Ishikawa (cell line): ENCODE measurements at regions not wholly inside any gene's neighbourhood (a gene's known extent, or its start where the extent isn't known, plus 50 kb on each side); places are given as distances from the start of the nearest gene placed in this dataset.

Source experiments
- CEBPB ChIP-seq: IDR thresholded peaks from 2 replicates; pipeline ENCODE4 v1.6.1; 2012
- CREB1 ChIP-seq: IDR thresholded peaks from 2 replicates; pipeline ENCODE4 v1.6.1; 2012; ENCODE audit warnings: low read depth
- EGR1 ChIP-seq: IDR thresholded peaks from 2 replicates; pipeline ENCODE4 v1.6.1; 2012
- EP300 ChIP-seq: IDR thresholded peaks from 2 replicates; pipeline ENCODE4 v1.6.1; 2012; ENCODE audit warnings: borderline replicate concordance
- FOXM1 ChIP-seq: IDR thresholded peaks from 2 replicates; pipeline ENCODE4 v1.6.1; 2012; ENCODE audit warnings: low read depth, borderline replicate concordance
- NFIC ChIP-seq: IDR thresholded peaks from 2 replicates; pipeline ENCODE4 v1.6.1; 2012
- RAD21 ChIP-seq: IDR thresholded peaks from 2 replicates; pipeline ENCODE4 v1.6.1; 2012; ENCODE audit warnings: low read depth
- REST ChIP-seq: IDR thresholded peaks from 2 replicates; pipeline ENCODE4 v1.6.1; 2012; ENCODE audit warnings: low read depth, mild to moderate bottlenecking
- TAF1 ChIP-seq: IDR thresholded peaks from 2 replicates; pipeline ENCODE4 v1.6.1; 2012; ENCODE audit warnings: low read depth, mild to moderate bottlenecking
- TCF12 ChIP-seq: IDR thresholded peaks from 2 replicates; pipeline ENCODE4 v1.6.1; 2012; ENCODE audit warnings: low read depth
- TEAD4 ChIP-seq: IDR thresholded peaks from 2 replicates; pipeline ENCODE4 v1.6.1; 2012
- USF1 ChIP-seq: IDR thresholded peaks from 2 replicates; pipeline ENCODE4 v1.6.1; 2012
- YY1 ChIP-seq: IDR thresholded peaks from 2 replicates; pipeline ENCODE4 v1.6.1; 2012; ENCODE audit warnings: low read depth
- ZBTB7A ChIP-seq: IDR thresholded peaks from 2 replicates; pipeline ENCODE4 v1.6.1; 2012; ENCODE audit warnings: low read depth
- TF ChIP-seq, protein P1 (sequence below): IDR thresholded peaks from 2 replicates; pipeline ENCODE4 v1.6.1; 2012

GRCh38 chr22:27597703-27598444, 203.7 kb downstream of the MN1 start:
- TF ChIP-seq RAD21: peak; percentile 33; the same call in 1 of the 2 replicates
- no peak for TF ChIP-seq REST
- TF ChIP-seq USF1: peak; percentile 79

- TF ChIP-seq ZBTB7A (no peak), TCF12 (no peak), FOXM1 (no peak), REST (no peak), CREB1 (no peak), EGR1 (no peak), YY1 (no peak), EP300 (no peak), CEBPB (no peak), USF1 (no peak), RAD21 (no peak), NFIC (no peak), TAF1 (no peak), TEAD4 (no peak)
- TF ChIP-seq, protein P1, sequence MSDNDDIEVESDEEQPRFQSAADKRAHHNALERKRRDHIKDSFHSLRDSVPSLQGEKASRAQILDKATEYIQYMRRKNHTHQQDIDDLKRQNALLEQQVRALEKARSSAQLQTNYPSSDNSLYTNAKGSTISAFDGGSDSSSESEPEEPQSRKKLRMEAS: no peak
These were observed 202.8 kb downstream of the MN1 start for GRCh38 chr22:27598792-27599191.

DNA sequence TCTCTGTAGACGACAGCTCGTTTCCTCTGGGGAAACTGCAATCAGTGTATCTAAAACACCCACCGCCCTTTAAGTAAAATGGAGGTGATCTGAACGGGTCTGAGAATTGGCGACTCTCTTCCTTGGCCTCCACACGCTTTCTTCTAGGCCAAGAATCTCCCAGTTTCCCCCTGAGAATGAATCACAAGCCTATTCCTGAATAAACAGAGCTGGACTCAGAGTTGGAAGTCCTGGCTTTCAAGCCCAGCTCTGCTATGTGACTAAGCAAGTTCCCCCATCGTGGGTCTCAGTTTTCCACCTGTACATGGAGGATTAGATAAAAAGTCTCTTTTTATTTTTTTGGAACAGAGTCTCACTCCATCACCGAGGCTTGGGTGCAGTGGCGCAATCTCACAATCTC, 200.4 kb downstream of the MN1 start:
- no peak for TF ChIP-seq YY1
- TF ChIP-seq, protein P1: no peak
- TF ChIP-seq USF1: no peak
- TF ChIP-seq EP300: no peak
- TF ChIP-seq TEAD4: no peak
- TF ChIP-seq CREB1: no peak
- no peak for TF ChIP-seq CEBPB
- no peak for TF ChIP-seq EGR1
- TF ChIP-seq TAF1: no peak
- no peak for TF ChIP-seq REST
- TF ChIP-seq ZBTB7A: no peak
- TF ChIP-seq RAD21: no peak
- no peak for TF ChIP-seq FOXM1
- no peak for TF ChIP-seq NFIC
- no peak for TF ChIP-seq TCF12

DNA sequence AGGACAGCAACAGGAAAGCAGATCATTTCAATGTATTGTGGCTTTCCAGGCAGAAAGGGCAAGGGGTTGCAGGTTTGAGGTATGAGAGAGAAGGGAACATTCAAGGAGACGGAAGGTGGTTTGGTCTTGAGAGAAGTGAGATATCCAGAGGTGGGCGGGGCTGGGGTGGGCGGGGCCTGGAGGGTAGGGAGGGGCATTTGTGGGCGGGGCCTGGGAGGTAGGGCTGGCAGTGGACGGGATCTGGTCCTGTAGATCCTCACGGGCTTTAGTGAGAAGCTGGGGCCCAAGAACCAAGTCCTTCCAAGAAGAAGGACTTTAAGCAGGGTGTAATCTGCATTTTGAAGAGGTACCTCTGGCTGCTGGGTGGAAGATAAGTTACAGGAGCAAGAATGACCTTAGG, 199.2 kb downstream of the MN1 start:
- TF ChIP-seq TCF12 (no peak), TEAD4 (no peak), EP300 (no peak), YY1 (no peak), CREB1 (no peak), FOXM1 (no peak)
